ENCODE measurements at regions not wholly inside any gene's neighbourhood (a gene's known extent, or its start where the extent isn't known, plus 50 kb on each side); places are given as distances from the start of the nearest gene placed in this dataset.
"Not testable (repeated sequence)": the region's sequence is repeated elsewhere in the genome, so short reads cannot be mapped to it uniquely, and the experiment has no call there.

DNA sequence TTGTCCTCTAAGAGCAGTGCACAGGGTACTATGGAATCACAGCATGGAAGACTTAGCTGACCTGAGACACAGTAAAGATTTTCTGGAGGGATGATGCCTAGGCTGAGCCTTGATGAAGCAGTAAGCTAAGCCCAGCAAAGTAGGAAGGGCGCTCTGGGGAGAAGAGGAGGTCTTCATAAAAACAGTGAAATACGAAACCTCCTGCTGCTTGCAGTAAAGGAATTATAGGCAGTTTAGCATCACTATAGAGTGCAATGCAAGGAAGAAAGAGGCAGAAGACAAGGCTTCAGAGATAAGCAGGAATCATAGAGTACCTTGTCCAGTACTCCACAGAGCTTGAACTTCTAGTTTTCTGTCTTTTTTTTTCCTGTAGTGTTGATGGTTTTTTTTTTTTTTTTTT lies 555.7 kb upstream of the CADM1 start:
- ChIA-PET CTCF (interaction anchor here (0.6 kb wide), 1 partner anchor 254 kb away, joined by 4 read pairs; no protein-coding TSS in a partner anchor), POLR2A (no interaction called here)

DNA sequence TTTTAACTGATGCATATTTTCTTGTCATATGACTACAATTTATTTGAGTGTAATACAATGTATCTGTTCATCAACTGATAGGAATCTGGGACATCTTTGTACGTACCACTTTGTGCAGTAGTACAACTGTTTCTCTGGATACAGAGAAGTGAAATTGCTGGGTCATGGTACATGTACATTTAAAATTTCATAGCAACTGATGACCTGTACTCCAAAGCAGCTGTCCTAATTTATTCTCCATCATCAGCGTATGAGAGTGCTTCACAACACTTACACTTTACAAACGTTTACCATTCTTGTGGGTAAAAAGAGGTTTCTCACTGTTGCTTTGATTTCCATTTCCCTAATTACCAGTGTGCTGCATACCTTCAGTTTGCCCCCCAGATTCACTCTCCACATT lies 552.8 kb upstream of the CADM1 start:
- POLR2A ChIA-PET, result no interaction called here
- CTCF ChIA-PET, result no interaction called here

DNA sequence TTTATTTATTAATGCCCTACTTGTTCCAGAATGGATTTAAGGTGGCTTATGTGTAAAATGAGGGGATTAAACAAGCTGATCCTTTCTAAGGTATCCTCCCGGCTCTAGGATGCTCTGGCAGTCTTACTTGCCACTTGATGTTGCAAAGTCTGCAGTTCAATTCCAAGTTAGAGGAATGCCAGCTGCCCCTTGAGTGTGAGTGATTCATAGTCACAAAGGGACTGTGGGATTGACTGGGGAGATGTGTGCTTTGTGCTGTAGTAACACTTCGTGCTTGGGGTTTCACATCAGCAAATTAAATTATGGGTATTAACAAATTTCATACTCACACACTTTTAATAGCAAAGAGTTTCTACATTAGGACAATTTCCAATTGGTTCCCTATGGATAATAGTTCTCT lies 550.8 kb upstream of the CADM1 start:
- ChIA-PET CTCF (no interaction called here), POLR2A (no interaction called here)

DNA sequence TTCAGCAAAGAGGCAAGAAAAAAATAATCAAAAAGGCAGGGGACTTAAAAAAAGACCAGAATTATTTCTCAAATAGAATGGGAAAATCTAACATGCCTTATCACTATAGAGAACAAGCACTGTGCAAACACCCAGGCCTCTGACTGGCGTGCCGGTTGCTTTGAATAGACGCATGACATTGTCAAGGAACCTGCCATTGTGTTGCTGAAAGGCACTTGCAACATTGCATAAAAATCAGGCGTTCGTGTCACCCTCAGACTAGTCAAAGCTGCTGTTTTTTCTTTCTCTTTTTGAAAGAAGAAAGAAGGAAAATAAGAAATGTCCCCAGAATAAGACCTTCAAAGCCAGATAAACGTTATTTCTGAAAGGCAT lies 549.3 kb upstream of the CADM1 start:
- ChIA-PET CTCF (no interaction called here), POLR2A (no interaction called here)

DNA sequence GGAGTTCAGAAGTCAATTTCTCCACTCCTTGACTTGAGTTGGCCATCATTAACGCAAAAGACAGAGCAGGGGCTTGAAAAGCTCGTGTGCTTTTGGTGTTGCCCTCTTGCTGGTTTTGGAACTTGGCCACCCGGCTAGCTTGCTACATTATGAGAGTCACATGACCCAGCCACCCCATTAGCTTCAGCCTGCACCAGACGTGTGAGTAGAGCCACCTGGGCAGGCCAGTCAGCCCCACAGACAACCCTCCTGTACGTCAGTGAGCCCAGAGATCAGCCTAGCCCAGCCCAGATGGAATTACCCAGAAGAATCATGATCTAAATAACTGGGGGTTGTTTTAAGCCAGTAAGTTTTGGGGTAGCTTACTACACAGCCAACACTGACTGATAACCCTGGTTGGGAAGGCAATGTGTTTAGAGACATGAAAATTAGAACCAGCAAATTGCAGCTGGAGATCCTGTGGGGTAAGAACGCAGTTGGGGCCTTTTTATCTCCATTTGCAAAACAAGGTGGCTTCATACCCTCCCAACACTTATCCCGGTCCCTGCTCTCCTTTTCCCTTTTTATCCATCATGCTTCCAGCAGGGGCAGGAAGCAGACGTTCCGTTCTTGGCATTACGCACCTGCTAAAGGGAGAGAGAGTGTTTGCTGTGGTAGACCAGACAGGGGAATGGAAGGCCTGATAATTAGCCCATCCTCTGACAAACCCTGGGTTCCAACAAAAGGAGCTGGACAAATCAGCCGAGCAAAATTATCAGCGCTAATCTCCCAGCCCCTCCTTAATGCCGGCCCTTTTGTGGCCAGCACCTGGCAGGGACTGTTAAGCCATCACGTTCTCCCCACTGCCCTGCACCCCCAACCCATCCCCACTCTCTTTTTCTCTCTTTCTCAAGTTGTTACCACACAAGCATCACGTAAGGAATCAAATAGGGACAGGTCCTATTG lies 548.7 kb upstream of the CADM1 start:
- POLR2A ChIA-PET, result no interaction called here
- CTCF ChIA-PET, result no interaction called here

DNA sequence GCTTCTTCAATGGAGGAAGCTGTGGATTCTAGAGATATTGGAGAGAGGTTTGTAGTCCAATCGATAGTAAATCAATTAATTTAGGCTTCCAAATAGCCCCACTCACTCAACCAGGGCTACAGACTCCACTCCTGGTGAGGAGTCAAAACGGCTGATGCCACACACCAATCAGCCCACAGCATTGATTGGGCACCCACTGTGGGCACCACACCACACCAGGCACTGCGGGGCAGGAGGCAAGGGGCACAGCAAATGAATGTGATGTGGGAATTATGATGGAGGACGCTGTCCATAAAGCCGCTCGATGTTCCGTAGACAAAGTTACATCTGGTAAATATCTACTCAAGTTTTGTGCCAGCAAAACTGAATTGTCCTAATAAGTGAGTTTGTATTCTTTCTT lies 547.3 kb upstream of the CADM1 start:
- ChIA-PET POLR2A (no interaction called here), CTCF (no interaction called here)

DNA sequence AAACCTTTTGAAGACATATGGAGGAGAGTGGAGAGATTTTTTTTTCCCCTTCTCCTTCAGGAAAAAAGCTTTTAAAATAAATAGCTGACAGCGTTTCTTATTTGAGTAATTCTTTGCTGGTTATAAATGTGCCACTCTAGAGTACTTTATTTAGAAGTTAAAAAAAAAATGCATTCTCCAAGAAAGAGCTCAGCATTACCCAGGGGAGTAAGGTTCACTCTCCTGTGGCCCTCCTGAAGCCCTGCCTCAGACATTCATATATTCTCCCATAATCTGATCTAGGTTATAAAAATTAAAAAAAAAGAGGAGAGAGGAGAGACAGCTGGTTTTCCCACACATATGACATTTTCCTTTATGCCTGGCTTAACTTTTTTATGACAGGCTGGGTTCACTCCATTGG lies 545.2 kb upstream of the CADM1 start:
- ChIA-PET CTCF (no interaction called here), POLR2A (no interaction called here)

DNA sequence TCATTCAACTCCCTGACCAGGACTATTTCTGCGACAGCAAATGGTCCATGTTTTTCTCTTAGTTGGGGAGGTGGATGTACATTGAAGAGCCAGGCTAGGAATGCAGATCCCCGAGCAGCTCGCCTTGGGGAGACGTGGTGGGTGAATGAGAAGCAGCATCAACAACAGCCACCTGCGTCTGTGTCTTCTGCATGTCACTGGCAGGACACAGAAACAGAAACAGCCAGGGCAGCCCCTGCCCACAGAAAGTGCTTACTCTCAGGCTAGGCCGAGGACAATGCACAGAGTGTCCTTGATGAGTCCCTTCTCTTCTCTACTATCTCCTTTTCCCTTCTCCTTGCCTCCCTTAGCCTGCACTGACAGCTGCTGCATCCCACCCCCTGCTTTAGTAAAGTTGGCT lies 541.9 kb upstream of the CADM1 start:
- ChIA-PET POLR2A (no interaction called here), CTCF (no interaction called here)

DNA sequence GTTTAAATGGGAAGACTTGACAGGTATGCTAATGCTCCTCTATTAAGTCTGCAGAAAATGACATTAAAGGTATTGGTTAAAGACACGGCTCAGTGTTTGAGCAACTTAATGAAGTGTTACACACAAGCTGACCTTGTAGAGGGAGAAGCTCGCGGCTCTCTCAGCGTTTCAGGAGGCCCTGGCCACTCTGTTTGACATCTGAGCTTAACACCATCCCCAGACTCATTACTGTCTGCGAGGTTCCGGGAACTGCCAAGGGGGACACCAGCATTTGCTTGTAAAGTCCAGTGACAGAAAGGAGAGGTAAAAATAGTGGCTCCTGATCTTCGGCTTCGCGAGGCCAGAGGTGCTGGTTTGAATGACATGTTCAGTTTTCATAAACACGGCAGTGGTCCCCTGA lies 540.7 kb upstream of the CADM1 start:
- ChIA-PET POLR2A (no interaction called here), CTCF (no interaction called here)

DNA sequence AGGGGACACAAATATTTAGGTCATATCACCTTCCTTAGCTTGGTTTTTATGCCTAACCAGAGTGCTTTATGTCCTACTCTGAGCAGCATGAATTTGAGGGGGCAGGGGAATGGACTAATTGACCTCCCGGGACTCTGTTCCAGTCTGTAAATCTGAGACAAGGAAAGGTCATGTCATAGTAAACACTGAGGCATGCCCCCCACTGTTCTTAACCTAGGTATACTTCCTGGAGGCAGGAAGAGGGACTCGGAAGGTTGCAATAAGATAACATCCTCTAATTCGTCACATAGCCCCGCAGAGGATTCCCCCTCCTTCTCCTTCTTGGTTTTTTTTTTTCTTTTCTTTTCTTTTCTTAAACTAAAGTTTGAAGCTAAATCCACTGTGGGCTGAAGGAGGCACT lies 540.3 kb upstream of the CADM1 start:
- CTCF ChIA-PET, result no interaction called here
- POLR2A ChIA-PET, result no interaction called here

DNA sequence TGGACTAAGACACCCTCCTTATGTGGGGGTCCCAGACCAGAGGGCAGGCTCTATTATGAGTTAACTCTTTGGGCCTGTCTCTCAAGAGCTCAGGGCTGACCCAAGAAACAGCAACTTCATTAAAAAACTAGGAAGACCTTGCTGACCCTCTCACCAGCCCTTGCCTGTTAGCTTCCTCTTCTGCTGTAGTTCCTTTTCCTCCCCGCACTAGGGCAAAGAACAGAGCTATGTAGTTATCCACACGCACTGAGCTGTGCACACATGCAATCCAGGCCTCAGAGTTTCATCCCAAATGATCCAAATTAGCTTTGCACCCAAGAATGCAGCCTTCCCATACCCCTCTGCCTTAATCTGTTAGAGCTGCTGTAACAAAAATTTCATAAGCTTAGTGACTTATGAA lies 539.6 kb upstream of the CADM1 start:
- ChIA-PET CTCF (no interaction called here), POLR2A (no interaction called here)

DNA sequence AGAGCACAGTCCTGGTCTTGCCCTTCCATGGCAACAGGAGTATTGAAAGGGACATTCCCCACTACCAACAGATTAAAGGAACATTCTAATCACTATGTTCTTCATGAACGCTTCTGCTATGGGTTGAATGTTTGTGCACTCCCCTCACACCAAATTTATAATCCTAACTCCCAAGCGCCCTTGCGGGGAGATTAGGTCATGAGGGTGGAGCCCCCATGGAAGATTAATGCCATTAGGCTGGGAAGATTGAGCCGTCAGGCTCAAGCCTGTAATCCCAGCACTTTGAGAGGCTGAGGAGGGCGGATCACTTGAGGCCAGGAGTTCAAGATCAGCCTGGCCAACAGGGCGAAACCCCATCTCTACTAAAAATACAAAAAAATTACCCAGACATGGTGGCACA lies 538.8 kb upstream of the CADM1 start:
- POLR2A ChIA-PET, CTCF ChIA-PET: not testable (repeated sequence)

DNA sequence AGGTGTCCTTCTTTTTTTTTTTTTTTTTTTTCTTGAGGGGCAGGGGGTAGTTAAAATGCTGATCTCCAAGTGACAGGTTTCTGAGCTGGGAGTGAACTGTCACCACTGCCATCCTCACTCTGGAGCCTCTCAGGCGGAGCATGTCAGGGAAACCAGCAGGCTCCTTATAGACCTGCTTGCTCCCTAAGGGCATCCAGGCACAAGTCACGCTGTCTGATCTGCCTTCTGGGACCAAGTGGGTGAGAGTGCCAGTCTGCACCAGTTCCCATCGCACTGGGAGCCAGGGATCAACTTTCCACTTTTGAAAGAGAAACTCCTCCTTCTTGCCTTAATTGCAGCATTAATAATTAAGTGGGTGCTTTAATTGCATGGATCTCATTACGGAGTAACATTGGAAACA lies 537.9 kb upstream of the CADM1 start:
- ChIA-PET POLR2A (no interaction called here), CTCF (no interaction called here)

DNA sequence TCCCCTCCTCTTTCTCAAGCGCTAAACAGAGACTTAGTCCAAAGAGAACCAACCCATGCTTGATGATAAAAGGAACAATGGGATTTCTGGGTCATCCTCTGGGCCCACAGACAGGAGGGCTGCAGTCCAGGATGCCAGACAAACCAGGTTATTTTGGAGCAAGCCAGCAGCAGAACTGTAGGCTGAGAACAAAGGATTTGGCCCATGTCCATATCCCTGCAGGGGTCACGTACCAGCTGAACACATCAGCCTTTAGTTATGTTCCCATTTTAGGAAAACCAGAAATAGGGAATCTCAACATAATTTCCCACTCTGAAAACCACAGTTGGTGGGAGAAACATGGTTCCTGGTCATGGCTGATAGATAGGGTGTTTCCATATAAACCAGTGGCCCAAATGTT lies 533.6 kb upstream of the CADM1 start:
- ChIA-PET CTCF (no interaction called here), POLR2A (no interaction called here)

DNA sequence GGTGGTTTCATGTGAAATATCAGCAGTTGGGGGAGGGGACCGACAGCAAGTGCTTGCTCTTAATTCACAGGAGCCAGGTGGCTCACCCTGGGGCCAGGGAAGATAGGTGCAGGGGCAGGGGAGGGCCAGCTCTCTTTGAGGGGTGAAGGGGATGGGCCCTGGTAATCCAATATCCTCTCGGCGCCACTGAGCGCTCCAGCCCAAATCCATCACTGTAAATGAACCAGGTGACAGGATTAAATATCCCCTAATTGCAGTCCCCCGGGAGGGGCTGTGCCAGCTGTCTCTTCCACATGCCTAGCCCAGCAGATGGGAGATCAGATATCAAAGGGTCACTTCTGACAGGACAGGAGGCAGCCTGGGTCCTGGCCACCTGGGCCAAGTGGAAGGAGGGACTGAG lies 531.8 kb upstream of the CADM1 start:
- POLR2A ChIA-PET, result no interaction called here

DNA sequence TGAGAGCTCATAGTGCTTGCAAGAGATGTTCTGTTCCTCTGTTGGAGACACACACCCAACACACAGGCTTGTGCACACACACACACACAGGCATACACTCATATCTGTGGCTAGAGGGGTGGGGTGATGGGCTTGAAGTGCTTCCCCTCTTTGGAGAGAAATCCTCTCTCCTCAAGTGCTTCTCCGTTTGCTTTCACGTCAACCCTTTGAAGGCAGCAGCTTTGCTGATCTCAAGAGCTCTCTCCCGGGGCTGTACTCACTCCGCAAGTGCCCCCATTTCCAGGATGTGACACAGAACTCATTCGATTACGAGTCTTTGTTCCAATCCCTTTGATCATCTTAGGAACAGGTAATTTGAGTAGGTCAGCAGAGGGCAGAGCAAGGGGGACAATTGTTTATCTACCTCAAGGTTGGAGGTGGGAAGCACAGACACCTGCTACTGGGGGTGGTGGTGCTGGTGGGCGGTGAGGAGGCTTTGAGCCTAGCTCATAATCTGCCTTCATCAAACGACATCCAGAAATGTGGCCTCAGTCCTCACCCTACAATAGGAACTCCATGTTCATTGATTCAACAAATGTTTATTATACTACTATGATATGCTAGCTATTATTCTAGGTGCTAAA lies 529.8 kb upstream of the CADM1 start:
- POLR2A ChIA-PET, result no interaction called here
- CTCF ChIA-PET, result no interaction called here

More for the DNA sequence above, 531.8 kb upstream of the CADM1 start:
- CTCF ChIA-PET, result no interaction called here

DNA sequence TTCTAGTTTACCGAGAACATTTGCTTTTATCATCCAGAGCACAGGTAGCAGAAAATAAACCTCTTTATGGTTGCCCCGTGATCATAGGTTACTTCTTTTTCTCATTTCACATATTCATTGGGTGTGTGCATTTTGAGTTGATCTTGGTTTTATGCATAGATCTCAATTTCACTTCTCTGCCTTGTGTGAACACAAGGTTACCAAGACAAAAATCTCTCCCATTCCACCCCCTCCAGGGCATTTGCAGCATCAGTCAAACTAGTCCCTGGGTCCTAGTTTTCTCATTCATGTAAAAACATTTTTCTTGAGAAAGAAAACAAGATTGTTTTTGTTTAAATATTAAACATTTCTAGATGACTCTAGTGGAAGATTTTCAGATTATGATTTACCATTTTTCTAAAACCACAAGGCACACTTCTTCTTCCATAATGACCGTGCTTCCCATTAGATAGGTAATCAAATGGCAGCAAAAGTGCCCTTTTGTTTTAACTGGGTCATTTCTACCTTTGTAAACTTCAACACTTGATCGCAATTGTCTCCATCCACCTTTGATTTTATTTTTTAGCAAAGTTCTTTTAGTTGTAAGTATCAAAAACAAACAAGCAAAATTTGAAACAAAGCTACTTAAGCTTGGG lies 526.6 kb upstream of the CADM1 start:
- ChIA-PET POLR2A (no interaction called here), CTCF (no interaction called here)

DNA sequence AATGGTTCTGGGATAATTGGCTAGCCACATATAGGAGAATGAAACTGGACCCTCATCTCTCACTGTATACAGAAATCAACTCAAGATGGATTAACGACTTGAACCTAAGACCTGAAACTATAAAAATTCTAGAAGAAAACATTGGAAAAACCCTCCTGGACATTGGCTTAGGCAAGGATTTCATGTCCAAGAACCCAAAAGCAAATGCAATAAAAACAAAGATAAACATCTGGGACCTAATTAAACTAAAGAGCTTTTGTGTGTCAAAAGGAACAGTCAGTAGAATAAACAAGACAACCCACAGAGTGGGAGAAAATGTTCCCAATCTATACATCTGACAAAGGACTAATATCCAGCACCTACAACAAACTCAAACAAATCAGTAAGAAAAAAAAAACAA lies 524.3 kb upstream of the CADM1 start:
- CTCF ChIA-PET, POLR2A ChIA-PET: not testable (repeated sequence)

DNA sequence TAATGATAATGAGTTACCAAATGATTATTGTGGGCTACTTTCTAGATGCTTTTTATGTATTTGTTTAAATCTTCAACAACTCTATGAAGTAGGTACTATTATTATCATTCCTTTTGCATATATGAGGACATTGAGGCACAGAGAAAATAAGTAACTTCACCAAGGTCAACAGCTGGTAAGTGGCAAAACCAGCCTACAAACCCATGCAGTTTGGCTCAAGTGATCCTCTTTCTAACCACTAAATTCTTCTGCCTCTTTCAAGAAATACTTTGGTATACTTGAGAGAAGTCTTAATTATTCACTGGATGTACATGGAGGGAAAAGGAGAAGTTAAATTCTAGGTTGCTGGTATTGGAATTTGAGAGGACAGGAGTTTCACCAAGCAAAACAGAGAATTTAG lies 495.2 kb upstream of the CADM1 start:
- ChIA-PET POLR2A (no interaction called here), CTCF (no interaction called here)

DNA sequence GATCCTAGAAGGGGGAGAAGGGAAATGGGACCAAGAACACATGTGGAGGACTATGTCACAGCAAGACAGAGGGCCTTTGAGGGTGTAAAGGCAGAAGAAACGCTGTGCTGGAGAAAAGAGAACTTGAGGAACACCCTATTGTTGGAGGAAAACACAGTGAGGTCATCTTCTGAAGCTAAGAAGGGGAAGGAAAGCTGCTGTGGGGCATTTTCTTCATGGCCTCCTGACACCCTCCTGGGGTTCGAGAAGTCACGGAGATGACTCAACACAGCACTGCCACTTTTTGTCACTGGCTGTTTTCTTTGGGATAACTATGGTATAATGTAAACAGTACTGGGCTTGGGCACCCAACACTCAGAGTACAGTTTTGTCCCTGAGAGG lies 492.6 kb upstream of the CADM1 start:
- CTCF ChIA-PET, result no interaction called here
- POLR2A ChIA-PET, result no interaction called here

DNA sequence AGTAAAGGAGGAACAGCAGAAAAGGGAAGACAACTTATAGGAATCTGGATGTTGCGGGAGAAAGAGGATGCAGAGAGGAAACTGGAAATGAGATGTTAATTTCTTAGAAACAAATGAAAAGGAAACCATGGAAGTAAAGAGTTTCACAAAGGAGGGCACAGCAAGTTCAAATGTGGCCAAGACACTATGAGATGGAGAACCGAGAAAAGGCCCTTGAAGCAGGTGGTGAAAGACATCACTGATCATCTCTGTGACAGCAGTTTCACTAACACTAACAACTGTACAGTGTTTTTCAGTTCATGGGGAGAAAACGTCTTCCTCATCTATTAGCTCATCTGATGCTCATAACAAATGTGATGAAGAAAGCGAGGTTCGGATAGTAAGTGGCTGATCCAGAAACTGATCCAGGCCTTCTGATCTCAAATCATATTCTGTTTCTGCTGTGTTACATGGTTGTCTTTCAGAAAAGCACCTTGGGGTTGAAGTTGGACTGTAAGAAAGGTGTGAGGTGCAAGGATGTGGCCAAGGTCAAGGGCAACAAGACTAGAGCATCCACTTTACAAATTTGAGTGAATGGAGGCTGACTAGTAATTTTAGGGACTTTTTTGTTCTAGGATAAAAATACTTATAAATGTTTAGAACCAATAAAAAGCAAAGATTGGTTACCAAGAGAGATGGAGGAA lies 492.1 kb upstream of the CADM1 start:
- ChIA-PET CTCF (no interaction called here), POLR2A (no interaction called here)
